ENCODE measurements at regions not wholly inside any gene's neighbourhood (a gene's known extent, or its start where the extent isn't known, plus 50 kb on each side); places are given as distances from the start of the nearest gene placed in this dataset.

DNA sequence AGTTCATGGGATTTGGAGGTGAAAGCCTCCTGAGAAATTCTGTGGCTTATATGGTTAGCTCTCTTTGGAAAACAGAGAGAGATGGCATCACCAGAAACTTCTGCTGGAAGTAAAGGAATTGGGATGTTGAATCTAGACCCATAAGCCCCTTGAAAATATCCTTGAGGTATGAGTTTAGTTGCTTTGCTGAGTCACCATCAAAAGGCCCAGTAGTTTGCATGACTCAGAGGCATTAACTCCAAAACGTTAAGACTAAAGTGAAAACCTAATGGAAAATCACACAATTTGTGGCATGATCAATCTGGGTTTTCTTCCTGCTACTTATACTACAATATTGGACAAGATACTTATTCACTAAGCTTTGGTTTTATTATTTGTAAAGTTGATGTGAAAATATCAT is 349.2 kb upstream of the SALL1 start:
- WGBS, 5 donors = 58 to 73% (median 60%) methylated on average over 1 of the region's 1 CpG
- Histone ChIP-seq H3K4me1 (no peaks in the 10 kb centered on the region), H3K27me3 (replicated peaks in 1 of 7) (no peaks in the 10 kb centered on the region), H3K4me3 (no peak overlapping the region), H3K36me3 (no peaks in the 10 kb centered on the region), H3K9me3 (peaks cover 0 to 15% (median 5%) of the 10 kb centered on the region in 8 donors), H3K27ac (no peak overlapping the region)
- intact Hi-C loops (cut with DNase I; ENCODE audit: low total_unique reads) = no loop called here
- DNase-seq = no peak
- no peak for TF ChIP-seq POLR2AphosphoS5 (IDR thresholded peaks at IDR 0.05)
- no peak for TF ChIP-seq POLR2A (IDR thresholded peaks at IDR 0.05)
- TF ChIP-seq, protein P1, sequence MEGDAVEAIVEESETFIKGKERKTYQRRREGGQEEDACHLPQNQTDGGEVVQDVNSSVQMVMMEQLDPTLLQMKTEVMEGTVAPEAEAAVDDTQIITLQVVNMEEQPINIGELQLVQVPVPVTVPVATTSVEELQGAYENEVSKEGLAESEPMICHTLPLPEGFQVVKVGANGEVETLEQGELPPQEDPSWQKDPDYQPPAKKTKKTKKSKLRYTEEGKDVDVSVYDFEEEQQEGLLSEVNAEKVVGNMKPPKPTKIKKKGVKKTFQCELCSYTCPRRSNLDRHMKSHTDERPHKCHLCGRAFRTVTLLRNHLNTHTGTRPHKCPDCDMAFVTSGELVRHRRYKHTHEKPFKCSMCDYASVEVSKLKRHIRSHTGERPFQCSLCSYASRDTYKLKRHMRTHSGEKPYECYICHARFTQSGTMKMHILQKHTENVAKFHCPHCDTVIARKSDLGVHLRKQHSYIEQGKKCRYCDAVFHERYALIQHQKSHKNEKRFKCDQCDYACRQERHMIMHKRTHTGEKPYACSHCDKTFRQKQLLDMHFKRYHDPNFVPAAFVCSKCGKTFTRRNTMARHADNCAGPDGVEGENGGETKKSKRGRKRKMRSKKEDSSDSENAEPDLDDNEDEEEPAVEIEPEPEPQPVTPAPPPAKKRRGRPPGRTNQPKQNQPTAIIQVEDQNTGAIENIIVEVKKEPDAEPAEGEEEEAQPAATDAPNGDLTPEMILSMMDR (IDR thresholded peaks at IDR 0.05 in 8 of 11, conservative IDR thresholded peaks at IDR 0.05 in 3 of 11) = no peak

DNA sequence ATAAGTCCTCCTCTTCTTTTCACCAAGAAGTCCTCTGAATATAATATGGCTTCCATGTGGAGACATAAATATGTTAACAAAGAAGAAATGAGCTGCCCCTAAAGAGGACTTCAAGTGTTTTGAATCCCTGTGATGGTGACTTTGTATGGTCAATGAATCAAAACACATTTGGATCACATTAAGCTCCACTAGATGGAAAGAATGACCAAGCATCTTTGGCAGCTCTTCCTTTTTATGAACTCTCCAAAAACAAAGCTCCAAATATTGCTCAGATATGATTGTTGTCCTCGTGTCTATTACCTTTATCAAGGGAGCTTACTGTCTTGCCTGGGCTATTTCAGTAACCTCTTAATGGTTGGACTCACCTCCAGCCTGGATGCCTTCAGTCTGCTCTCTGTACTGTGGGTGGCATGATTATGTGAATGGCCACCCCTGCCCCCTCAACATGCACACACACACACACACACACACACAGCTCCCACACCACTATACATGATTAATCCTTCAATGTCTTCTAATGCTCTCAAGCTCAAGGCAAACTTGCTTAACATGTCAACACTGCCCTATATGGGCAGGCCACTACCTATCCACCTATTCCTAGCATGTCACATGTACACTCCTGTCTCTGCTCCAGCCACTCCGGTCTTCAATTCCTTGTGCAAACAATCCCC is 346.6 kb upstream of the SALL1 start:
- WGBS, 5 donors = 63 to 77% (median 68%) methylated on average over 2 of the region's 2 CpGs
- Histone ChIP-seq H3K36me3 (no peaks in the 10 kb centered on the region), H3K27me3 (replicated peaks in 1 of 7) (no peaks in the 10 kb centered on the region), H3K9me3 (peaks cover 0 to 15% (median 5%) of the 10 kb centered on the region in 8 donors), H3K27ac (no peak overlapping the region), H3K4me1 (no peaks in the 10 kb centered on the region), H3K4me3 (no peak overlapping the region)
- intact Hi-C loops (cut with DNase I; ENCODE audit: low total_unique reads) = no loop called here
- TF ChIP-seq, protein P1 (IDR thresholded peaks at IDR 0.05 in 8 of 11, conservative IDR thresholded peaks at IDR 0.05 in 3 of 11) = no peak
- TF ChIP-seq POLR2AphosphoS5 (IDR thresholded peaks at IDR 0.05) (no peak), POLR2A (IDR thresholded peaks at IDR 0.05) (no peak)
- no peak for DNase-seq

DNA sequence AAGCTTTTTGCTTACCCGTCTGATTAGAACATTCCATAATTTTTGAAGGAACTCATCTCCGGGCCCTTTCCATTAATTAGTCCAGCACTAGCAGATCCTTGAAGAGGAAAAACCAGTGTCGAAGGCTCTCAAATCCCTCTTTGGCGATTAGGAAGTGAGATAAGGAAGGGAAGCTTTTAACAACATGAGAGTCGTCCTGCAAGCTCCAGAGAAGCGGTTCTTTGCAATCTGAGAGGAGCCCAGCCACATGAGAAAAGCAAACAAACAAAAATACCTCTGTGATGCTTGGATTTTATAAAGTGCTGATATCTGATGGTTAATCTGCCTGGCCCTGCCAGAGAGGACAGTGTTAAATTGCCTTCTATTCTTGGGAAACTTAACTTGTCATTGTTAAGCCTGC is 339.8 kb upstream of the SALL1 start:
- no peak for DNase-seq
- no peak for TF ChIP-seq POLR2AphosphoS5 (IDR thresholded peaks at IDR 0.05)
- no peak for TF ChIP-seq POLR2A (IDR thresholded peaks at IDR 0.05)
- TF ChIP-seq, protein P1 (IDR thresholded peaks at IDR 0.05 in 8 of 11, conservative IDR thresholded peaks at IDR 0.05 in 3 of 11) = no peak
- Histone ChIP-seq H3K4me3 (no peak overlapping the region), H3K9me3 (peaks cover 0 to 20% (median 7%) of the 10 kb centered on the region in 8 donors), H3K36me3 (no peaks in the 10 kb centered on the region), H3K4me1 (no peaks in the 10 kb centered on the region), H3K27me3 (replicated peaks in 1 of 7) (no peaks in the 10 kb centered on the region), H3K27ac (no peak overlapping the region)
- intact Hi-C loops (cut with DNase I; ENCODE audit: low total_unique reads) = no loop called here
- 10 to 21% (median 13%) methylated on average over 6 of the region's 6 CpGs for WGBS, 5 donors

DNA sequence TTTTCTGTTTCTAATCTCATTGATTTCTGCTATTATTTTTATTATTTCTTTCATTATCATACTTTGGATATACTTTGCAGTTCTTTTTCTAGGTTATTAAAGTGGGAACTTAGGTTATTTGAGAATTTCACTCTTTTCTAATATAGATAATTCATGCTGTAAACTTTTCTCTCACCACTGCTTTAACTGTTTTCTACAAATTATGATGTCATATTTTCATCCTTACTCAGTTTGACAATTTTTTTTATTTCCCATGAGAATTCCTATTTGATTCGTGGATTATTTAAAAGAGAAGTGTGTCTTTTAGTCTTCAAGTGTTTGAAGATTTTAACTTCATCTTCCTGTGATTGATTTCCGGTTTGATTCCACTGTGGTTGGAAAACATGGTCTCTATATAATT is 336.8 kb upstream of the SALL1 start:
- Histone ChIP-seq H3K9me3 (peaks cover 0 to 29% (median 18%) of the 10 kb centered on the region in 8 donors), H3K4me3 (no peak overlapping the region), H3K27me3 (replicated peaks in 1 of 7) (no peaks in the 10 kb centered on the region), H3K36me3 (no peaks in the 10 kb centered on the region), H3K27ac (no peak overlapping the region), H3K4me1 (no peaks in the 10 kb centered on the region)
- intact Hi-C loops (cut with DNase I; ENCODE audit: low total_unique reads) = no loop called here
- no peak for TF ChIP-seq POLR2A (IDR thresholded peaks at IDR 0.05)
- no peak for TF ChIP-seq POLR2AphosphoS5 (IDR thresholded peaks at IDR 0.05)
- TF ChIP-seq, protein P1 (IDR thresholded peaks at IDR 0.05 in 8 of 11, conservative IDR thresholded peaks at IDR 0.05 in 3 of 11) = no peak
- DNase-seq = no peak
- 68 to 88% (median 83%) methylated on average over 2 of the region's 2 CpGs for WGBS, 5 donors
